IMR-90 (cell line): ENCODE measurements at regions not wholly inside any gene's neighbourhood (a gene's known extent, or its start where the extent isn't known, plus 50 kb on each side); places are given as distances from the start of the nearest gene placed in this dataset.

Experiments
- ATAC-seq: fragments of 200-7000 bp; cut with Tn5 transposase; 2 replicates; pipeline ENCODE4 v1.9.1; 2020; ENCODE audit warnings: low read depth, mild to moderate bottlenecking, moderate library complexity
- BruUV-seq: library from RNA; stranded (reverse); fragments of 400-500 nt; replicated peaks from 2 replicates; lab custom pipeline; 2021; lab: Mats Ljungman, UMichigan
- CTCF ChIA-PET: fragments of 300-600 bp; formaldehyde crosslinking; extraction: SDS; loops from one replicate; lab custom pipeline; 2021; ENCODE audit warnings: antibody characterized with exemption; lab: Yijun Ruan, JAX
- POLR2A ChIA-PET: fragments of 300-600 bp; sonication (Branson Sonifier 250); formaldehyde crosslinking; loops from one replicate; lab custom pipeline; 2022; ENCODE audit warnings: antibody characterized with exemption; ENCODE audit not compliant: unreplicated experiment; lab: Charles Lee
- DNase-seq: peaks from one replicate; pipeline ENCODE4 v3.0.0; 2013
- H2AFZ ChIP-seq: replicated peaks from 2 replicates; pipeline ENCODE3; 2013; ENCODE audit warnings: low read length, mild to moderate bottlenecking; ENCODE audit not compliant: poor library complexity
- H2AK5ac ChIP-seq: 2 replicates; pipeline ENCODE4 v1.6.1; 2013; ENCODE audit warnings: low read depth, low read length, inconsistent platforms
- H2AK9ac ChIP-seq: replicated peaks from 2 replicates; pipeline ENCODE3; 2013; ENCODE audit warnings: mild to moderate bottlenecking, low read depth, low read length, moderate library complexity; ENCODE audit not compliant: poor library complexity
- H2BK120ac ChIP-seq: 2 replicates; pipeline ENCODE4 v1.6.1; 2013; ENCODE audit warnings: low read depth, low read length, inconsistent platforms
- H2BK15ac ChIP-seq: 3 replicates; pipeline ENCODE4 v1.6.1; 2013; ENCODE audit warnings: low read depth, low read length, inconsistent platforms
- H2BK20ac ChIP-seq: 2 replicates; pipeline ENCODE4 v1.6.1; 2013; ENCODE audit warnings: low read depth, mild to moderate bottlenecking, inconsistent platforms, low read length, moderate library complexity
- H2BK5ac ChIP-seq: 2 replicates; pipeline ENCODE4 v1.6.1; 2013; ENCODE audit warnings: mild to moderate bottlenecking, low read depth, low read length, inconsistent platforms; ENCODE audit not compliant: poor library complexity, severe bottlenecking
- H3K14ac ChIP-seq: replicated peaks from 2 replicates; pipeline ENCODE4 v1.6.1; 2013; ENCODE audit warnings: low read depth, low read length, inconsistent platforms
- H3K18ac ChIP-seq: 2 replicates; pipeline ENCODE4 v1.6.1; 2013; ENCODE audit warnings: low read depth, low read length, control low read depth
- H3K23ac ChIP-seq: 2 replicates; pipeline ENCODE4 v1.6.1; 2013; ENCODE audit warnings: low read depth, low read length, inconsistent platforms
- H3K27ac ChIP-seq: 2 replicates; pipeline ENCODE4 v1.5.1; 2013; ENCODE audit warnings: mild to moderate bottlenecking, control low read depth, low read length; ENCODE audit not compliant: insufficient read depth
- H3K27me3 ChIP-seq: 2 replicates; pipeline ENCODE4 v1.6.1; 2013; ENCODE audit warnings: low read length; ENCODE audit not compliant: control insufficient read depth, insufficient read depth
- H3K36me3 ChIP-seq: 2 replicates; pipeline ENCODE4 v1.6.1; 2013; ENCODE audit warnings: low read length, mixed read lengths; ENCODE audit not compliant: control insufficient read depth, insufficient read depth
- H3K4ac ChIP-seq: 2 replicates; pipeline ENCODE4 v1.6.1; 2013; ENCODE audit warnings: low read depth, low read length, inconsistent platforms
- H3K4me1 ChIP-seq: 2 replicates; pipeline ENCODE4 v1.6.1; 2013; ENCODE audit warnings: low read length, mixed read lengths; ENCODE audit not compliant: control insufficient read depth, insufficient read depth
- H3K4me2 ChIP-seq: 2 replicates; pipeline ENCODE4 v1.6.1; 2013; ENCODE audit warnings: low read depth, mild to moderate bottlenecking, control low read depth, low read length, moderate library complexity
- H3K4me3 ChIP-seq: 2 replicates; pipeline ENCODE4 v1.5.1; 2013; ENCODE audit warnings: low read depth, mild to moderate bottlenecking, control low read depth, low read length, moderate library complexity; ENCODE audit not compliant: insufficient read depth
- H3K56ac ChIP-seq: 2 replicates; pipeline ENCODE4 v1.6.1; 2013; ENCODE audit warnings: low read length, inconsistent platforms; ENCODE audit not compliant: insufficient read depth; ENCODE audit errors: extremely low read depth
- H3K79me1 ChIP-seq, 2 experiments: 2 replicates each; pipeline ENCODE4 v1.6.1; 2013; ENCODE audit warnings: low read length in 2 of 2, inconsistent platforms in 1 of 2, low read depth in 1 of 2
- H3K9ac ChIP-seq: 2 replicates; pipeline ENCODE4 v1.6.1; 2013; ENCODE audit warnings: low read depth, low read length, control low read depth
- H3K9me1 ChIP-seq: 2 replicates; pipeline ENCODE4 v1.6.1; 2013; ENCODE audit warnings: low read length, inconsistent platforms; ENCODE audit not compliant: insufficient read depth
- H3K9me3 ChIP-seq: 2 replicates; pipeline ENCODE4 v1.6.1; 2013; ENCODE audit warnings: low read length; ENCODE audit not compliant: control insufficient read depth, insufficient read depth
- H4K20me1 ChIP-seq: 2 replicates; pipeline ENCODE4 v1.6.1; 2013; ENCODE audit warnings: low read length, inconsistent platforms; ENCODE audit not compliant: insufficient read depth
- H4K5ac ChIP-seq: 2 replicates; pipeline ENCODE4 v1.6.1; 2013; ENCODE audit warnings: mild to moderate bottlenecking, low read depth, low read length, control low read depth
- H4K8ac ChIP-seq, 2 experiments: 2 replicates each; pipeline ENCODE4 v1.6.1; 2013; ENCODE audit warnings: low read depth in 2 of 2, low read length in 2 of 2, control low read depth in 1 of 2, inconsistent platforms in 1 of 2
- H4K91ac ChIP-seq: 2 replicates; pipeline ENCODE4 v1.6.1; 2013; ENCODE audit warnings: low read depth, low read length, inconsistent platforms; ENCODE audit not compliant: insufficient read depth
- BHLHE40 ChIP-seq: fragments of 150-350 bp; IDR thresholded peaks from 2 replicates; pipeline ENCODE4 v1.6.1; 2016; ENCODE audit warnings: mild to moderate bottlenecking, low read depth, low read length
- CEBPB ChIP-seq: IDR thresholded peaks from 2 replicates; pipeline ENCODE4 v1.6.1; 2012; ENCODE audit warnings: low read depth, low read length, improper control_type of control experiment
- CHD1 ChIP-seq: IDR thresholded peaks from 2 replicates; pipeline ENCODE4 v1.6.1; 2012; ENCODE audit warnings: low read depth, low read length, improper control_type of control experiment
- MXI1 ChIP-seq: IDR thresholded peaks from 2 replicates; pipeline ENCODE4 v1.6.1; 2012; ENCODE audit warnings: low read depth, mild to moderate bottlenecking, low read length, moderate library complexity, borderline replicate concordance
- NFE2L2 ChIP-seq: fragments of 150-350 bp; IDR thresholded peaks from 2 replicates; pipeline ENCODE4 v1.6.1; 2016; ENCODE audit warnings: low read depth, mild to moderate bottlenecking, low read length
- POLR2A ChIP-seq: IDR thresholded peaks from 2 replicates; pipeline ENCODE4 v1.6.1; 2012; ENCODE audit warnings: mild to moderate bottlenecking, low read depth, low read length
- SMC3 ChIP-seq: fragments of 150-350 bp; IDR thresholded peaks from 2 replicates; pipeline ENCODE4 v1.6.1; 2016; ENCODE audit warnings: low read depth, mild to moderate bottlenecking, antibody characterized with exemption, low read length, moderate library complexity
- USF2 ChIP-seq: fragments of 150-350 bp; IDR thresholded peaks from 2 replicates; pipeline ENCODE4 v1.6.1; 2017; ENCODE audit warnings: mild to moderate bottlenecking, antibody characterized with exemption, low read length, low read depth
- WGBS, 2 experiments: methylation state at CpG; one replicate each; pipeline versions ENCODE4 v1.1.5 to v1.1.7; 2013; ENCODE audit warnings: missing lambda C conversion rate in 2 of 2; ENCODE audit not compliant: insufficient read length in 1 of 2; ENCODE audit errors: extremely low coverage in 2 of 2; 5-methylcytosine and 5-hydroxymethylcytosine counted together
- dilution Hi-C: fragments of 300-500 bp; cut with HindIII; formaldehyde crosslinking; loops from one replicate; pipeline ENCODE4 v1.14.3; 2018; ENCODE audit warnings: low sequenced_read_pairs; ENCODE audit not compliant: unreplicated experiment
- in situ Hi-C: fragments of 300-500 bp; cut with MboI; formaldehyde crosslinking; loops from 3 replicates; pipeline ENCODE4 v1.14.3; 2019; ENCODE audit warnings: low sequenced_read_pairs, inconsistent platforms, mixed read lengths
- intact Hi-C: fragments of 100-400 bp; cut with micrococcal nuclease; formaldehyde crosslinking; loops from 2 replicates; pipeline ENCODE4 v1.10.0; 2022

- Histone ChIP-seq H3K14ac (no peak overlapping the region), H3K9me1 (no peaks in the 10 kb centered on the region), H2AK9ac (no peak overlapping the region), H3K4me2 (no peak overlapping the region), H3K4me1 (no peaks in the 10 kb centered on the region), H4K20me1 (no peaks in the 10 kb centered on the region), H3K18ac (no peak overlapping the region), H2AFZ (no peak overlapping the region), H3K27me3 (no peaks in the 10 kb centered on the region), H2BK20ac (no peak overlapping the region), H2BK15ac (no peak overlapping the region), H3K79me1 (no peaks in the 10 kb centered on the region), H3K9ac (no peak overlapping the region), H3K9me3 (no peaks in the 10 kb centered on the region), H3K23ac (no peak overlapping the region), H2BK120ac (no peak overlapping the region), H3K56ac (no peak overlapping the region), H3K27ac (no peak overlapping the region), H4K5ac (no peak overlapping the region), H3K36me3 (no peaks in the 10 kb centered on the region), H2AK5ac (no peak overlapping the region), H2BK5ac (no peak overlapping the region), H3K4me3 (no peak overlapping the region), H4K8ac (no peak overlapping the region), H3K4ac (no peak overlapping the region), H4K91ac (no peak overlapping the region)
- dilution Hi-C loops: no loop called here
- no CpG with 5 or more reads among the region's 3 CpGs for WGBS, 2 experiments
- intact Hi-C loops: no loop called here
- in situ Hi-C loops: no loop called here
- CTCF ChIA-PET: interaction anchor here (0.6 kb wide), 1 partner anchor 580 kb away, joined by 5 read pairs; no protein-coding TSS in a partner anchor
- no peak for ATAC-seq
- no peak for DNase-seq
- TF ChIP-seq NFE2L2 (no peak), USF2 (no peak), POLR2A (no peak), BHLHE40 (no peak), CEBPB (no peak), SMC3 (no peak), MXI1 (no peak), CHD1 (no peak)
- no TSS peak for BruUV-seq
- POLR2A ChIA-PET: no interaction called here
Measured at GRCh38 chr3:28905798-28906197, 375.1 kb upstream of the RBMS3 start.
